ENCODE measurements at regions not wholly inside any gene's neighbourhood (a gene's known extent, or its start where the extent isn't known, plus 50 kb on each side); places are given as distances from the start of the nearest gene placed in this dataset.

GRCh38 chr2:121071034-121071504, 213.9 kb downstream of the TFCP2L1 start:
- 4 to 12% methylated on average over 14 of the region's 14 CpGs for WGBS, 2 experiments (ENCODE audit: insufficient coverage in 2 of 2)
- Histone ChIP-seq H3K36me3 (ENCODE audit: control insufficient read depth, insufficient read depth, low read length) (no peaks in the 10 kb centered on the region), H3K4me3 (ENCODE audit: extremely low read depth, insufficient read depth, low read length, poor library complexity, severe bottlenecking) (no peak overlapping the region), H3K27ac (ENCODE audit: low read depth, low read length, severe bottlenecking) (no peak overlapping the region), H3K9me3 (ENCODE audit: control insufficient read depth, low read length) (no peaks in the 10 kb centered on the region), H3K4me1 (ENCODE audit: control insufficient read depth, insufficient read depth, low read length, poor library complexity, severe bottlenecking) (peaks cover 21% of the 10 kb centered on the region)

DNA sequence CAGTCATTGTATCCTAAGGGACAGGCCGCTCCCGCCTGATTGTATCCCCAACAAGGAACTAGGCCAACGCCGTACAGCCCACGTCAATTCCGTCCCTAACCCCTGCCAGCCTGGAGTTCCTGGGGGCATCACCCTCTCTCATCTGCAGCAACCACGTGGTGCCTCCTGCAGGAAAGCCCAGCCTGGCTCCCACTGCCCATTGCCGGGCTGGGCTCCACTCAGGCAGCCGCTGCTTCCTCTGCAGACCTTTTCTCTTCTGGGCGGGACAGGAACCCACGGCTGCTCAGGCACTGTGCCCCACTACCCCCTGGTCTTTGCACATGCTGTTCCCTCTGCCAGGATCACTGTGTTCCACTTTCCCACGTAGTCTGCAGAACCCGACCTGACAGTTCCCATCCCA, 212.2 kb downstream of the TFCP2L1 start:
- Histone ChIP-seq H3K4me1 (ENCODE audit: control insufficient read depth, insufficient read depth, low read length, poor library complexity, severe bottlenecking) (peaks cover 25% of the 10 kb centered on the region), H3K4me3 (ENCODE audit: extremely low read depth, insufficient read depth, low read length, poor library complexity, severe bottlenecking) (no peak overlapping the region), H3K36me3 (ENCODE audit: control insufficient read depth, insufficient read depth, low read length) (no peaks in the 10 kb centered on the region), H3K27ac (ENCODE audit: low read depth, low read length, severe bottlenecking) (no peak overlapping the region), H3K9me3 (ENCODE audit: control insufficient read depth, low read length) (no peaks in the 10 kb centered on the region)
- WGBS, 2 experiments (ENCODE audit: insufficient coverage in 2 of 2), result 84 to 85% methylated on average over 12 to 13 of the region's 13 CpGs

DNA sequence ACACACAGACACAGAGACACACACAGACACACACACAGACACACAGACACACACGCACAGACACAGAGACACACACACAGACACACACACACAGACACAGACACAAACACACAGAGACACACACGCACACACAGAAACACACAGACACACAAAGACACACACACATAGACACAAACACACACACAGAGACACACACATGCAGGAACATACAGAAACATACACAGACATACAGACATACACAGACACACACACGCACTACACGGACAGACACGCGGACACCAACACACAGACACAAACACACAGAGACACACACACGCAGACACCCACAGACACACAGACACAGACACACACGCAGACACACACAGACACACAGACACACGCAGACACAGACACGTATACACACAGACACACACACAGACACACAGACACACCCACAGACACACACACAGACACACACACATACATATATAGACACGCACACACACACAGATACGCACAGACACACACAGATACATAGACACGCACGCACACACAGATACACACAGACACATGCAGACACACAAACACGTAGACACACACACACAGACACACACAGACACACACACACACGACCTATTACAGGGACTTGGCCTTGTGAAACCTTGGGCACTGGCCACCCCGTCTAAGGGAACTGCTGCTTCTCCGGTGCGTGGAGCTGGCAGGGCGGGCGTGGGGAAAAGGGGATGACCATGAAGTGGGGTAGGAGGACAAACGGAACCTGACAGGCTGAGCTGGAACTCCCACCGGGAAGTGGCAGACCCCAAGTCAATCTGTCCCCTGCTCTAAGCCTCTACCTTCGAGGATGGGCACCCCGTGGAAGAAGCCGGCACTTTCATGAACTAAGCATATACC, 211.4 kb downstream of the TFCP2L1 start:
- 87 to 92% methylated on average over 17 to 24 of the region's 26 CpGs for WGBS, 2 experiments (ENCODE audit: insufficient coverage in 2 of 2)
- Histone ChIP-seq H3K36me3 (ENCODE audit: control insufficient read depth, insufficient read depth, low read length) (no peaks in the 10 kb centered on the region), H3K4me3 (ENCODE audit: extremely low read depth, insufficient read depth, low read length, poor library complexity, severe bottlenecking) (no peak overlapping the region), H3K9me3 (ENCODE audit: control insufficient read depth, low read length) (no peaks in the 10 kb centered on the region), H3K27ac (ENCODE audit: low read depth, low read length, severe bottlenecking) (no peak overlapping the region), H3K4me1 (ENCODE audit: control insufficient read depth, insufficient read depth, low read length, poor library complexity, severe bottlenecking) (peaks cover 25% of the 10 kb centered on the region)

DNA sequence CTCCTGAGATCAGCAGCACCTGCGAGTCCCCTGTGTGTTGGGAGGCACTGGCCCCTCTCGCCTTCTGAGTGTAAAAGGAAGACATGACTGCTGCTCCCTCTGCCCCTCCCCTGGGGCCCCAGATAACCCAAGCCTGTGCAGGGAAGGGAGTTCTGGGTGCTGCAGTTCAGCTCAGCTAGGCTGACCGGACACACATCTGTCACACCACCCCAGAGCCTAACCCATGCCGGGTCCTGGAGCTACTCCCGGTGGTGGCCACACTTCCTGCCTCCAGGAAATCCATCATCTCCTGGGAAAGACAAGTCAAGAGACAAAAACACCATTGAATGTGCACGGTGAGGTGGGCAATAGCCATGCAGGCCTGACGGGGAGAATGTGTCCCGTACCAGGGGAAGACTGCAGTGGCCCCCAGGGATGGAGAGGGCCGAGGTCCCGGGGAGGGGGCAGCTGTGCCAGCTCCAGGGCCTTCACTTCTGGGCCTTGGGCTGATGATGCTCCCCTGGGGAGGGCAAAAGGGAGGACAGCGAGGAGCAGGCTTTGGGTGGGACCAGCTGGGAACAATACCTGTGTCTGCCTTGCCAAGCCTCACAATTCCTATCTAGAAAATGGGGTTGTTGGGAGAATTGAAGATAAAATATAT, 210.6 kb downstream of the TFCP2L1 start:
- H3K9me3 ChIP-seq (ENCODE audit: control insufficient read depth, low read length), result no peaks in the 10 kb centered on the region
- H3K4me1 ChIP-seq (ENCODE audit: control insufficient read depth, insufficient read depth, low read length, poor library complexity, severe bottlenecking), result peaks cover 25% of the 10 kb centered on the region
- no peak overlapping the region for H3K27ac ChIP-seq (ENCODE audit: low read depth, low read length, severe bottlenecking)
- H3K36me3 ChIP-seq (ENCODE audit: control insufficient read depth, insufficient read depth, low read length), result no peaks in the 10 kb centered on the region
- H3K4me3 ChIP-seq (ENCODE audit: extremely low read depth, insufficient read depth, low read length, poor library complexity, severe bottlenecking), result no peak overlapping the region
- WGBS, 2 experiments (ENCODE audit: insufficient coverage in 2 of 2), result 54 to 78% methylated on average over 6 to 9 of the region's 11 CpGs

GRCh38 chr2:121075006-121075551, 209.9 kb downstream of the TFCP2L1 start:
- Histone ChIP-seq H3K9me3 (ENCODE audit: control insufficient read depth, low read length) (no peaks in the 10 kb centered on the region), H3K4me3 (ENCODE audit: extremely low read depth, insufficient read depth, low read length, poor library complexity, severe bottlenecking) (peak overlapping the region; percentile 6), H3K27ac (ENCODE audit: low read depth, low read length, severe bottlenecking) (peak overlapping the region; percentile 66), H3K36me3 (ENCODE audit: control insufficient read depth, insufficient read depth, low read length) (no peaks in the 10 kb centered on the region), H3K4me1 (ENCODE audit: control insufficient read depth, insufficient read depth, low read length, poor library complexity, severe bottlenecking) (peaks cover 25% of the 10 kb centered on the region)
- 11 to 14% methylated on average over 5 to 6 of the region's 14 CpGs for WGBS, 2 experiments (ENCODE audit: insufficient coverage in 2 of 2)

GRCh38 chr2:121075641-121076497, 209.1 kb downstream of the TFCP2L1 start:
- peak overlapping the region; percentile 6 for H3K4me3 ChIP-seq (ENCODE audit: extremely low read depth, insufficient read depth, low read length, poor library complexity, severe bottlenecking)
- 20 to 22% methylated on average over 10 to 11 of the region's 19 CpGs for WGBS, 2 experiments (ENCODE audit: insufficient coverage in 2 of 2)

DNA sequence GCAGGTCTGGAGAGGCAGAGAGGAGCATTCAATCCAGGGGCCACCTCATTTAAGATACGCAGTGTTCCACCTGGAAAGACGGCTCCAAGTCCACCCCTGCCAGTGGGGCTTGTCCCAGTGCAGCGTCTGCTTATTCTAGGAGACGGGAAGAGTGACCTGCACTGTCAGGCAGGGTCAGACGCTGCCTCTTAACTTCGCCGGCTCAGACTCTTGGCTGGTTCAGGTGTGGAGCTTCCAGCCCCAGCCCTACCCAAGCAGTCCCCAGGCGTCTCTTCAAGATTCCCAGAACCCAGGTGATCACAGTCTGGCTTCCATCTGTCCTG, 208.5 kb downstream of the TFCP2L1 start:
- no peak overlapping the region for H3K4me3 ChIP-seq (ENCODE audit: extremely low read depth, insufficient read depth, low read length, poor library complexity, severe bottlenecking)
- 39 to 46% methylated on average over 8 of the region's 8 CpGs for WGBS, 2 experiments (ENCODE audit: insufficient coverage in 2 of 2)
- H3K36me3 ChIP-seq (ENCODE audit: control insufficient read depth, insufficient read depth, low read length), result no peaks in the 10 kb centered on the region

More at GRCh38 chr2:121075641-121076497, 209.1 kb downstream of the TFCP2L1 start:
- no peaks in the 10 kb centered on the region for H3K36me3 ChIP-seq (ENCODE audit: control insufficient read depth, insufficient read depth, low read length)
- H3K27ac ChIP-seq (ENCODE audit: low read depth, low read length, severe bottlenecking), result peak overlapping the region; percentile 66
- H3K9me3 ChIP-seq (ENCODE audit: control insufficient read depth, low read length), result no peaks in the 10 kb centered on the region
- peaks cover 25% of the 10 kb centered on the region for H3K4me1 ChIP-seq (ENCODE audit: control insufficient read depth, insufficient read depth, low read length, poor library complexity, severe bottlenecking)

GRCh38 chr2:121076885-121077549, 208.0 kb downstream of the TFCP2L1 start:
- peaks cover 15% of the 10 kb centered on the region for H3K4me1 ChIP-seq (ENCODE audit: control insufficient read depth, insufficient read depth, low read length, poor library complexity, severe bottlenecking)
- 20 to 29% methylated on average over 14 to 16 of the region's 26 CpGs for WGBS, 2 experiments (ENCODE audit: insufficient coverage in 2 of 2)
- no peaks in the 10 kb centered on the region for H3K9me3 ChIP-seq (ENCODE audit: control insufficient read depth, low read length)
- H3K36me3 ChIP-seq (ENCODE audit: control insufficient read depth, insufficient read depth, low read length), result no peaks in the 10 kb centered on the region
- no peak overlapping the region for H3K4me3 ChIP-seq (ENCODE audit: extremely low read depth, insufficient read depth, low read length, poor library complexity, severe bottlenecking)
- no peak overlapping the region for H3K27ac ChIP-seq (ENCODE audit: low read depth, low read length, severe bottlenecking)

More for the DNA sequence above, 208.5 kb downstream of the TFCP2L1 start:
- H3K9me3 ChIP-seq (ENCODE audit: control insufficient read depth, low read length), result no peaks in the 10 kb centered on the region
- H3K4me1 ChIP-seq (ENCODE audit: control insufficient read depth, insufficient read depth, low read length, poor library complexity, severe bottlenecking), result peaks cover 21% of the 10 kb centered on the region
- no peak overlapping the region for H3K27ac ChIP-seq (ENCODE audit: low read depth, low read length, severe bottlenecking)

DNA sequence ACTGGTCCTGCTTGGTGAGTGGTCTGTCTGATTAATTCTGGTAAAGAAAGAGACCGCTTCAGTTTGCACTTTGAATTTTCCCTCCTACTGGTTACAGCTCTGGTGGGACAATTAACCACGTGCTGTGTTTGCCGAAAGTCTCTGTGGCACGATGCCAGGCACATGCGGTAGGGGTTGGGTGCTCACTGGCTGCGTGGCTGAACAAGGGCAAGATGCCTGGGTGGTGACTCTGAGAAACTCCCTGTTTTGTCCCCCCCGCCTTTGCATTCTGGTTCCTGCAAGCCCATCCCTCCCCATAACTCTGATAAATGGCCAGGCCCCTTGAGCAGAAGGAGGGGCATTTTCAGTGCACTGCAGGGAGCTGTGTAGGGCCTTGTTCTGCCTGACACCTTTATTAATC, 206.1 kb downstream of the TFCP2L1 start:
- Histone ChIP-seq H3K4me3 (ENCODE audit: extremely low read depth, insufficient read depth, low read length, poor library complexity, severe bottlenecking) (no peak overlapping the region), H3K27ac (ENCODE audit: low read depth, low read length, severe bottlenecking) (no peak overlapping the region), H3K36me3 (ENCODE audit: control insufficient read depth, insufficient read depth, low read length) (no peaks in the 10 kb centered on the region), H3K9me3 (ENCODE audit: control insufficient read depth, low read length) (no peaks in the 10 kb centered on the region), H3K4me1 (ENCODE audit: control insufficient read depth, insufficient read depth, low read length, poor library complexity, severe bottlenecking) (peaks cover 12% of the 10 kb centered on the region)
- WGBS, 2 experiments (ENCODE audit: insufficient coverage in 2 of 2), result 78 to 87% methylated on average over 6 to 7 of the region's 7 CpGs
